Esophagus muscularis mucosa (tissue), 4 donors: ENCODE measurements at regions not wholly inside any gene's neighbourhood (a gene's known extent, or its start where the extent isn't known, plus 50 kb on each side); places are given as distances from the start of the nearest gene placed in this dataset.

Experiments used
- DNase-seq: peaks from one replicate; pipeline ENCODE4 v3.0.0-alpha.2; 2017; ENCODE audit errors: extremely low spot score
- H3K27ac ChIP-seq, 4 donors: fragments of 200-600 bp; sonication (generic); replicated peaks in 1 of 4; 1 replicate in 3 of 4; 2 replicates in 1 of 4; pipeline ENCODE4 v1.5.1; 2016 to 2019; ENCODE audit warnings: mild to moderate bottlenecking in 1 of 4
- H3K27me3 ChIP-seq, 4 donors: fragments of 200-600 bp; sonication (generic); one replicate each; pipeline versions ENCODE4 v1.5.1 to v1.6.0; 2016 to 2019
- H3K36me3 ChIP-seq, 4 donors: fragments of 200-600 bp; sonication (generic); one replicate each; pipeline ENCODE4 v1.5.1; 2016 to 2019
- H3K4me1 ChIP-seq, 4 donors: fragments of 200-600 bp; sonication (generic); one replicate each; pipeline ENCODE4 v1.5.1; 2016 to 2019
- H3K4me3 ChIP-seq, 4 donors: fragments of 200-600 bp; sonication (generic); 1 replicate in 2 of 4; 2 replicates in 2 of 4; pipeline ENCODE4 v1.5.1; 2016 to 2019; ENCODE audit warnings: mild to moderate bottlenecking in 4 of 4, moderate library complexity in 1 of 4
- H3K9me3 ChIP-seq, 4 donors: fragments of 200-600 bp; sonication (generic); 1 replicate in 3 of 4; 2 replicates in 1 of 4; pipeline ENCODE4 v1.5.1; 2016 to 2019
- EP300 ChIP-seq: sonication (generic); formaldehyde crosslinking; IDR thresholded peaks from one replicate; pipeline ENCODE4 v1.6.1; 2017; ENCODE audit warnings: antibody characterized with exemption
- POLR2A ChIP-seq: fragments of 450-650 bp; IDR thresholded peaks from one replicate; pipeline ENCODE4 v1.6.1; 2017; ENCODE audit warnings: antibody characterized with exemption, moderate library complexity, mild to moderate bottlenecking, low read depth
- POLR2AphosphoS5 ChIP-seq, 2 donors: sonication (generic); formaldehyde crosslinking; IDR thresholded peaks; one replicate each; pipeline ENCODE4 v1.6.1; 2017; ENCODE audit warnings: antibody characterized with exemption in 2 of 2
- WGBS: methylation state at CpG from one replicate; pipeline ENCODE4 v1.1.5; 2018; 5-methylcytosine and 5-hydroxymethylcytosine counted together
- intact Hi-C: fragments of 100-400 bp; cut with DNase I; formaldehyde crosslinking; loops from one replicate; pipeline ENCODE4 v1.15.1; 2023
- TF ChIP-seq, protein P1 (sequence below), 3 experiments: fragments of 200-600 bp in 2 of 3; fragments of 450-650 bp in 1 of 3; sonication (generic) in 2 of 3; IDR thresholded peaks; one replicate each; pipeline ENCODE4 v1.5.1; 2017 to 2019; ENCODE audit warnings: antibody characterized with exemption in 3 of 3, mild to moderate bottlenecking in 2 of 3, moderate library complexity in 1 of 3

DNA sequence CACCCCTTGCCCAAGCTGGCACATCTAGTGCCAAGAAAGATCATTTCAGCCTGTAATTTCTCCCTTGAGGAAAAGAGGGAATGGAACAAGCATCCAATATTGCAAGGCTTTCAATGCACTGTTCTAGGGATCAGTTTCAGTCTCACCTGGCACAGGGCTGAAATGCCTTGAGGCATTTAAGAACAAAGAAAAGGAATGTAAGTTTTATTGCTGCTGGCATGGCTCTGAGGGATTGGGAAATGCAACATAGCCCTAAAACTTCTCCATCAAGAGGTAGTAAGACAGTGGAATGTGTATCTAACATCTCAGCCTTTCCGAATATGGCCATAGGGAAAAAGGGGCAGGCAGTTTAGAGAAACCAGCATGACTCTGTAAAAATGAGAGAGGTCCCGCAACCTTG, 732.6 kb upstream of the LCORL start:
- intact Hi-C loops = no loop called here
- 75% methylated on average over 2 of the region's 2 CpGs for WGBS
- H3K27me3 ChIP-seq = no peaks in the 10 kb centered on the region
- no peaks in the 10 kb centered on the region for H3K4me1 ChIP-seq
- TF ChIP-seq, protein P1, sequence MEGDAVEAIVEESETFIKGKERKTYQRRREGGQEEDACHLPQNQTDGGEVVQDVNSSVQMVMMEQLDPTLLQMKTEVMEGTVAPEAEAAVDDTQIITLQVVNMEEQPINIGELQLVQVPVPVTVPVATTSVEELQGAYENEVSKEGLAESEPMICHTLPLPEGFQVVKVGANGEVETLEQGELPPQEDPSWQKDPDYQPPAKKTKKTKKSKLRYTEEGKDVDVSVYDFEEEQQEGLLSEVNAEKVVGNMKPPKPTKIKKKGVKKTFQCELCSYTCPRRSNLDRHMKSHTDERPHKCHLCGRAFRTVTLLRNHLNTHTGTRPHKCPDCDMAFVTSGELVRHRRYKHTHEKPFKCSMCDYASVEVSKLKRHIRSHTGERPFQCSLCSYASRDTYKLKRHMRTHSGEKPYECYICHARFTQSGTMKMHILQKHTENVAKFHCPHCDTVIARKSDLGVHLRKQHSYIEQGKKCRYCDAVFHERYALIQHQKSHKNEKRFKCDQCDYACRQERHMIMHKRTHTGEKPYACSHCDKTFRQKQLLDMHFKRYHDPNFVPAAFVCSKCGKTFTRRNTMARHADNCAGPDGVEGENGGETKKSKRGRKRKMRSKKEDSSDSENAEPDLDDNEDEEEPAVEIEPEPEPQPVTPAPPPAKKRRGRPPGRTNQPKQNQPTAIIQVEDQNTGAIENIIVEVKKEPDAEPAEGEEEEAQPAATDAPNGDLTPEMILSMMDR (IDR thresholded peaks at IDR 0.05) = no peak
- no peak for TF ChIP-seq POLR2AphosphoS5 (IDR thresholded peaks at IDR 0.05)
- TF ChIP-seq POLR2A = no peak
- no peak for TF ChIP-seq EP300
- H3K4me3 ChIP-seq = no peak overlapping the region
- no peak overlapping the region for H3K27ac ChIP-seq
- peaks cover 0 to 8% (median 0%) of the 10 kb centered on the region in 4 donors for H3K9me3 ChIP-seq
- no peak for DNase-seq
- H3K36me3 ChIP-seq = no peaks in the 10 kb centered on the region

GRCh38 chr4:18751083-18751482, 729.5 kb upstream of the LCORL start:
- TF ChIP-seq POLR2A (no peak), POLR2AphosphoS5 (IDR thresholded peaks at IDR 0.05) (no peak), EP300 (no peak)
- TF ChIP-seq, protein P1 (IDR thresholded peaks at IDR 0.05) = no peak
- Histone ChIP-seq H3K36me3 (no peaks in the 10 kb centered on the region), H3K4me3 (no peak overlapping the region), H3K27ac (no peak overlapping the region), H3K27me3 (no peaks in the 10 kb centered on the region), H3K4me1 (no peaks in the 10 kb centered on the region), H3K9me3 (peaks cover 0 to 8% (median 0%) of the 10 kb centered on the region in 4 donors)
- WGBS = 85% methylated on average over 1 of the region's 1 CpG
- intact Hi-C loops = no loop called here
- DNase-seq = no peak

- peaks cover 0 to 8% (median 0%) of the 10 kb centered on the region in 4 donors for H3K9me3 ChIP-seq
- no peaks in the 10 kb centered on the region for H3K36me3 ChIP-seq
- no peak for DNase-seq
- no peak for TF ChIP-seq POLR2A
- TF ChIP-seq, protein P1 (IDR thresholded peaks at IDR 0.05) = no peak
- no peak for TF ChIP-seq POLR2AphosphoS5 (IDR thresholded peaks at IDR 0.05)
- TF ChIP-seq EP300 = no peak
- H3K27me3 ChIP-seq = no peaks in the 10 kb centered on the region
- H3K27ac ChIP-seq = no peak overlapping the region
- intact Hi-C loops = no loop called here
- H3K4me3 ChIP-seq = no peak overlapping the region
- H3K4me1 ChIP-seq = no peaks in the 10 kb centered on the region
- 91% methylated on average over 1 of the region's 2 CpGs for WGBS
These were observed 727.8 kb upstream of the LCORL start for GRCh38 chr4:18749391-18749790.

- Histone ChIP-seq H3K4me1 (peaks cover 5 to 19% (median 13%) of the 10 kb centered on the region in 4 donors), H3K27ac (no peak overlapping the region), H3K27me3 (no peaks in the 10 kb centered on the region), H3K36me3 (no peaks in the 10 kb centered on the region), H3K9me3 (no peaks in the 10 kb centered on the region), H3K4me3 (no peak overlapping the region)
- TF ChIP-seq, protein P1 (IDR thresholded peaks at IDR 0.05) = no peak
- TF ChIP-seq POLR2A (no peak), POLR2AphosphoS5 (IDR thresholded peaks at IDR 0.05) (no peak)
- intact Hi-C loops = no loop called here
- no peak for DNase-seq
These were observed 715.0 kb upstream of the LCORL start for GRCh38 chr4:18736551-18736950.

DNA sequence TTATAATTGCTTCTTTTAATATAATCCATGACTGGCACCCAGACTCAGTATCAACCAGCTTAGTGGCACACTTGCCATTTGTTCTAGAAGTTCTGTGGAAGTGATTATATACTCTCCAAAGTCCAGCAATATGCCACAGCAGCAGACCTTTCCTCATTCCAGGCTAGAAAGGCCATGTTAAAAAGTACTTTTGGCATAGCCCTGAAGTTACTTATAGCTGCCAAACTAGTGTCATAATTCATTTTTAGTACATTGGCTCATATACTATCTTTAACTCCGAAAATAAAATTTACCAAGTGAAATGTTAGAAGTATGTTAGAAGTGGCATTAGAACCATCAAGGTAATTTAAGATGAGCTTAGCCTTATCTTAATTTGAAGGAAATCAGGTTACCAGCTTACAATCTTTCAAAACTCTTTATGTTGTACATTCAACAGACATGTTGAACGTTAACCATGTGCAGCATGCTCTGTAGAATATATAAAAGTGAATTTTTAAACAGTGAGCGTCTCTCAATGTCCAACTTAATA, 714.2 kb upstream of the LCORL start:
- no peaks in the 10 kb centered on the region for H3K36me3 ChIP-seq
- no peaks in the 10 kb centered on the region for H3K9me3 ChIP-seq
- H3K4me1 ChIP-seq = peaks cover 5 to 19% (median 13%) of the 10 kb centered on the region in 4 donors
- H3K27ac ChIP-seq = no peak overlapping the region
- TF ChIP-seq POLR2AphosphoS5 (IDR thresholded peaks at IDR 0.05) = no peak
- no peak for TF ChIP-seq POLR2A
- TF ChIP-seq, protein P1 (IDR thresholded peaks at IDR 0.05) = no peak
- TF ChIP-seq EP300 = no peak
- 65% methylated on average over 3 of the region's 3 CpGs for WGBS
- no peak overlapping the region for H3K4me3 ChIP-seq
- no peak for DNase-seq
- no peaks in the 10 kb centered on the region for H3K27me3 ChIP-seq
- intact Hi-C loops = no loop called here
